GM18519 (cell line): ENCODE measurements at regions not wholly inside any gene's neighbourhood (a gene's known extent, or its start where the extent isn't known, plus 50 kb on each side); places are given as distances from the start of the nearest gene placed in this dataset.

Source experiments
- ATAC-seq: cut with Tn5 transposase; IDR thresholded peaks from one replicate; pipeline ENCODE4 v1.9.1; 2021; ENCODE audit warnings: mild to moderate bottlenecking, moderate library complexity; ENCODE audit not compliant: unreplicated experiment, low FRiP score

DNA sequence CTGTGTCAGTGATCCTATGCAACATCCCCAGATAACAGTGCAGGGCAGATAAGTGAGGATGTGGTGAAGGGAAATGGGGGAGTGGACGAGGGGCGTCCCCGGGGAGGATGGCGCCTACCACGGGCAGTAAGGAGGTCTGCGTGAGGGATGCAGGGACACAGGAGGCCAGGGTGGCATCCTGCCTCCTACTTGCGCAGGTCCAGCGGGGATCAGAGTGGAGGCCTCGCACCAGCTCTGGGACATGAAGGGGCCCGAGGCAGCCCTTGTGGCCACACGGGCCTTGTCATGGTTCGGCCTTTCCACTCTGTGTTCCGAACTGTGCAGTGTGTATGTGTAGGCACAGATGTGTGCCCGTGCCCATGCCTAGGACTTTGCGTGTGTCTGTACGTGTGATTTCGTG lies 1227.5 kb downstream of the BRD1 start:
- ATAC-seq, result no peak

DNA sequence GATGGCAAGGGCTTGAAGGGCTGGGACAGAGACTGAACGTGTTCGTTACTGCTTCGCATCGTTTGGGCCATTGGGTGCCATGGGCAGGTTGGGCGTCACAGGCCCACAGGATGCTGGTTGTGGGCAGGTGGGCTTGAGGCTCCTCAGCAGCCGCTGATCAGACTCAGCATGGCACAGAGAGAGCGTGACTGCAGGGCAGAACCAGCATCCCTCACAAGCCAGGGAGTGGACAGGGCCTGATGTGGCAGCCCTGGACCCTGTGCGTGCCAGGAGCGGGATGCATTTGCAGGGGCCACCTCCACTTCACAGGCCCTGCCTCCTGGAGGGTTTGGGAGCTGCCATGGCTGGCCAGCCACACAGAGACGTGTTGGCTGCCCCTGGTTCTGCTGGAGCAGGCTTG lies 1228.3 kb downstream of the BRD1 start:
- ATAC-seq, result no peak

DNA sequence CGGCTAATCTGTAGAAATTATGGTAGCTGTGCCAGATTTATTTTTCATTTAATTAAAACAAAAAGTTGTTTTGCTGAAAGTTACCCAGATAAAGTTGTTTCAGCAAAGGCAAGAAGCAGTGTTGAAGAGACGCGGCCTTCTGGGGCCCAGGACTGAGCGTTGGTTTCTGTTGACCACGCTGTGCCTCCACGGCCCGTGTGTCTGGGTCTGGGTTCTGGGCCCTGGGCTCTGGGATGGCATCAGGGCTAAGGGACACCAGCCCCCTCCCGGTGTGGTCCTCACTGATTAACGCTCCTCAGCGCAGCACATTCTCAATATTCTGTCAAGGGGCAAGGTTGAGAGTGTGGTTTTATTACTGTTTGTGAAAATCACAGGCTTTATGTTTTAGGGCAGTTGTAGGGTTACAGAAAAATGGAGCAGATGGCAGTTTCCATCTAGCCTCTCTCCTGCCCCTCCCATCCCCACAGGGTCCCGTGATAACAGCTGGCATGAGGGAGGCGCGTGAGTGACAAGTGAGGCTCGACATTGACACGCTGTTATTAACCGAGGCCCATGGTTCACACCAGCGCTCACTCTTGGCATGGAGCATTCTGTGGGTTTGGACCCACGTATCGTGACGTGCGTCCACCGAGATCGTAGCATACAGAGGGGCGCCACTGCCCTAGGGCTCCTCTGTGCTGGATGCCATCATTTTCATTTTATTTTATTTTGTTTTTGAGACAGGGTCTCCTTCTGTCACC lies 1231.4 kb downstream of the BRD1 start:
- ATAC-seq, result no peak

DNA sequence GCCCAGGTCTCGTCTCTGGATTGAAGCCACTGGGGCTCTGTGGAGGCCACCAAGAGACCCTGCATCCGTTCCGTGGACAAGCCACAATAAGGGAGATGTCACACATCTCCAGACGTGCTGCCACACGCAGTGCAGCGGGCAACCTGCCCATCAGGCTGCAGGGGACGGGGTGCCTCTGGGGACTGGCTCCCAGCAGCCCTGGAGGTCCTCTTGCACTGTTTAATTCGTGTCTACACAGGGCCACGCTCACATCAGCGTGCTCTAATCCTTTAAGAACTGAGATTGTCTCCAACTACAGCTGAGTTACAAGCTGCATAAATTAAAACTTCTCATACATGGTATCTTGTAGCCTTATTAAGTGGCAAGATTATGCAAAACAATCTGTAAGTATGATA lies 1232.2 kb downstream of the BRD1 start:
- no peak for ATAC-seq

DNA sequence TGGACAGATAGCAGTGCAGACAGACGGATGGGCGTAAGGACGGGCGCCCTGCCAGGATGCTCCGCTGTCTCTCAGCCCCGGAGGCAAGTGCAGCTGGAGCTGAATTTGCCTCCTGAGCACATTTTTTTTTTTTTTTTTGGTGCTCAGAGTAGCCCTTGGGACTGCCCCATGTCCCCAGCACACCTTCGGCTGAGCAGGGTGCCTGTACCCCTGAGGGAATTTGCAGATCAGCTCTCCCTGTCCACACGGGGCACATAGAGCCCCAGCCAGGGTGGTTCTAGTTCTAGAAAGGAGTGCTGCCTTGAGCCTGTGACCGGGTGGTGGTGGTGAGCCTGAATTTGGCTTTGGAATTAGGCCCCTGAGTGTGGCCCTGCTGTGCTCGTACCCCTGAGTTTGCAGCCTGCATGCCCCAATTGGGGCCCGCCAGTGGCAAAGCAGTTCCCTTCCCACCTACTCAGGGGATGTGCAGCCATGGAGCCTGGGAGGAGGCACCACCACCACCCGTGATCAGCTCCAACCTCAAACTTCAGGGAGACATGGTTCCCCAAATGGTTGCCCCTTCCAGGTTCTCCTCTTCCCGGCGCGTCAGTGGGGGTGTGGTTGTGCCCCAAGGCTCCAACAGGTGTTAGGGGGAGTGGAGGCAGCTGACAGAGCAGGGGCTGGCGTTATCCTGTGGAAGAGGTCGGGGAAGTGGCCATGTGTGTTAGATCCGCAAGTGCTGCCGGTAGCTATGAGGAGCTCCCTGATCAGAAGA lies 1232.7 kb downstream of the BRD1 start:
- no peak for ATAC-seq

DNA sequence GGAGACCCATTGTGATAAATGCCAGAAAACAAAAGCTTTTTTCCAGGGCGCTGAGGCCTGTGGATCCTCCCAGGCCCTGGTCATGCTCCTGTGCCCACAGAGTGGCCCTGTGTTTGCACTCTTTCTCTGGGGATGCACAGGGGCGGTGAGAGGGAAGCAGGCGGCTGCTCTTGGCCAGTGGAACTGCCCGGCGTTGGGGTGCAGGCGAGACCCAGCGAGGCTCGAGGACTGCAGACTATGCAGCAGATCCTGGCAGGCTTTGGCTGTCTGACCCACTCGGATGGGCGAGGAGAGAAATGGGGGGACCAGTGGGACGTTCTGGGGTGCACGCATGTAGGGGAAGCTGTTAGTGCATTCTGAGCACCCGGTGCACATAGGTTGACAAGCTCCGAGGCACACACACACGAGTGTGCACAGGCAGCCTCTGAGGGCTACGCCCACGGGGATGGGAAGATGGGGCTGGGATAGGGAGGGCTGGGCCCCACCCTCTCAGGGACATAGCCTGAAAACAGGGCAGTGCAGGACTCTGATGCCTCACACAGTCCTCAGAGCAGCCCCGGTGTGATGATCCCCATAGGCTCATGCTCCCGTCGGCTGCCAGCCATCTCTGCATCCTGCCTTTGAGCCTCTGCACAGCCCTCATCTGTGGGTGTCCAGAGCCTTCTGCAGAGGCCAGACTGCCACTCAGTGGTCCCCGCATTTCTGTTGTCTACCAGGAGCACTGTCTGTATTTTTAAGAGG lies 1233.5 kb downstream of the BRD1 start:
- ATAC-seq, result no peak

DNA sequence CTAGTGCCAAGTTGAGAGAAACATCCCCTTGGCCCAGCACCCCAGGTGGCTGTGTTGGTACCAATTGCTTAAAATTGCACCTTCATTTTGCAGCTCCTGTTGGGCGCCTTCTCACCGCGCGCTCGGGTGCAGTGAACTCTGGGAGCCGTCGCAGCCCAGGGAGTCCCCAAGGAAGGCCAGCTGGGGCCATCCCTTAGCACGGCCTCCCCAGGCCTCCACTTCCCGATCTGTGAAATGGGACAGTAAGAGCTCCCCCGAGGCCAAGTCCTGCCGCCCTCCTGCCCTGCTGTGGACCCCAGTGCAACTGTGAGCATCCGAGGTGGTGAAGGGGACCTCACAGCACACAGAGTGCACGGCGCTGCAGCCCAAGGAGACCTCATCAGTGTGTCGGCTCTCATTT lies 1234.1 kb downstream of the BRD1 start:
- ATAC-seq, result no peak

DNA sequence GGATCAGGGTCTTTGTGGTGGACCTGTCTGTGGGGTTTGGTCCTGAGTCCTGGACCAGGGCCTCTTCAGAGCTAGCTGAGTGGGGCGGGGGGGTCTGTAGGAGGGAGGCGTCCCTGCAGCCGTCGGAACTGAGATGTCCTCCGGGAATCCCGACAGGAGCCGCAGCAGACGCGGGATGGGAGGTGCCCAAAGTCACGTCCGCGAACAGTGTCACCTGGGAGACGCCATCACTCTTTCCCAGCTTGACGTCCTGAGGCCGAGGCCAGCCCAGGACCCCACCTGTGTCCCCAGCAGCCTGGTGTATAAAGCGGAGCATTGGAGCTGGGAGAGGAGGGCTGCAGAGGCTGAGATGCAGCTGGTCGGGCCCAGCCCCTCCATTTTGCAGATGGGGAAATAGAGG lies 1234.7 kb downstream of the BRD1 start:
- ATAC-seq, result no peak

DNA sequence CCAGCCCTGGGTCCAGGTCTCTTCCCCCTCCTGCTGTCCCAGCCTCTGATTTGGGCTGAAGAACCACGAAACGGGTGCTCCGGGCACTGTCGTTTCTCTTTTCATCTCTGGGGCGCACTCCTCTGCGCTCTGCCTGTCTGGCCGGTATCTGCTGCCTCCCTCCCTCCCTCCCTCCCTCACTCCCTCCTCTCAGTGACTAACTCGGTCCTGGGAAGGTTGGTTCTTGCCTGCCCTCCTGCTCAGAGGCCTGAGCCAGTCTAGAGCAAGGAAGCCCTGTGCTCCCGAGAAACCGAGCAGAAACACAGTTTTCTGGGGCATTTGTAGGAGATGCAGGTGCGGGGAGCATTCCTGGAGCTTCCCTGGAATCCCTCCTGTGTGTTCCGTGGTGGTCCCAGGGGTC lies 1235.2 kb downstream of the BRD1 start:
- ATAC-seq, result no peak

DNA sequence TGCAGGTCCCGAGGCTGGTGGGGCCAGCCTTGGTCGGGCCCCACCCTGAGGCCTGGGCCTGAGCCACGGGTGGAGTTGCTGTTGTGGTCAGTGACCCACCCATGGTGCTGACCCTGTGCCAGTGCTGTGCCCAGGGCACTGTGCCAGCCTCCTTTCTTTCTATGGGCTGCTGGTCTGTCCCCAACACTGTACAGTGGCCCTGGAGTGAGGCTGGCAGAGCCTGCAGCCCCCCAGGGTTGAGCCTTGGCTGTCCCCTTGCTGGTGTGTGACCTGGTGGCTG lies 1235.7 kb downstream of the BRD1 start:
- ATAC-seq, result no peak

DNA sequence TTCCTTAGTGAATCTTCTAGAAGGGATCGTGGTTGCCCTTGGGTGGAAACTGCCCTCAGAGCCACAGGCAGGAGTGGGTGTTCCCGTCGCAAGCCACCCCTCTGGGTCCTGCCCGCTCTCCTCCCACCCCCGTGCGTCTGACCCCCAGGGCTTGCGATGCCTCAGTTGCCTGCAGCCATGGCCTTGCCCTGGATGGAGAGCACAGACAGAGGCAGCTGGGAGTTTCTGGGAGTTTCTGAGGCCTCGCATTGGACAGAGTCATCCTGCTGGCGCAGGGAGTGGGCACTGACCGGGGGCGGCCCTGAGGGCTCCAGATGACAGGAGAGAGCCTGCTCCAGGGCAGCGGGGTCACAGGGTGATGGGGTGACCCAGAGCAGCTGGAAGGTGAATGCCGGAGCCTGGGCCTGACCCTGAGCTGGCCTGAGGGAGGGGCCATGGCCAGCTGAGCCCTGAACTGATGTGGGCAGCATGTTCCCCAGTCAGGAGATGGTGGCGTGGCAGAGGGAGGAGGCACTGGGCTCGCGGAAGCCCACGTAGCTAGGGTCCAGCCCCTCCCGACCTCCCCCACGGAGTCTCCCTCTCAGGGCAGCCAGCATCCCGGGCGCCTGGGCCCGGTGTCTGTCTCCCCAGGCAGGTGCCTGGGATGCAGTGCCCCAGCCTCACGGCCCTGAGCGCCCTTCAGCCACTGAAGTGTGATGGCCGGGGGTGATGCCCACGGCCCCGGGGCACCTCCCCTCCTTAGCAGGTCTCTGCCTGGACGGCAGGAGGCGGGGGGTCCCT lies 1236.2 kb downstream of the BRD1 start:
- ATAC-seq, result no peak

DNA sequence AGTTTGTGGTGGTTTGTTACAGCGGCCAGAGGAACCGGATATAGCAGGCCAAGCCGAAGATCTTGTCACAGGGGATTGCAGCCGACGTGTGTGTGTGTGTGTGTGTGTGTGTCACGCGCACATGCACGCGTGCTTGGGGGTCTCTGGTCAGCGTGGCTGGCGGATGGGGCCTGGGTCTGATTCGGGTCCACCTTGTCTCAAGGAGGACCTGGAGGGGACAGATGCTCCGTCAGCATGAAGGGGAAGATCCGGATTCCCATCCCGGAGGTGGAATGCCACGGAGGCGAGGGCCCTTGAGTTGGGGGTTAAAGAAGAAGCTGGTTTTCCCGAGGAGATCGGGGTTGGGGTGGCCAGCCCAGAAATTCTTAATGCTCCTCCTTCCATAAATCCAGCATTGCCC lies 1237.8 kb downstream of the BRD1 start:
- ATAC-seq, result no peak

DNA sequence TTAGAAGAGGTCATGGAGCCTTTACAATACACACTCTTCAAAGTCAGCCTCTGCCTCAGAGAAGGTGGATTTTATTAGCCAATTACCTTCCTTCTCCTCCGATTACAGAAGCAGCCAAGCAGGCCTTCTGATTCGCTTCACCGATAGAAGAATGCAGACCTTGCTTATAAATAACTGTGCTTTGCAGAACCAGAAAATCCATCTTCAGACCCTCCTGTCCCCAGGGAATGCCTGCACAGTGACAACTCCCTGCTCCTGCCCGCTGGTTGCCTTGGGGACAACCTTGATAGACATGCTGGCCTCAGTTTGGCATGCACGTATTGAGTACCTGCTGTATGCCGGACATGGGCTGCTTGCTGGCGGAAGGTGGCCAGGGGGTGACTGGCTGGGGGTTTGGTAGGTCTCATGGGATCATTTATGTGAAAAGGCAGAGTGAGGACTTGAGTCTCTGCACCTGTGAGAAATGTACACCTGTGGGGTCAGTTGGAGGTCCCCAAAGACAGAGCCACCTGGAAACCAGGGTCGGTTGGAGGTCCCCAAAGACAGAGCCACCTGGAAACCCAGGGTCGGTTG lies 1238.7 kb downstream of the BRD1 start:
- ATAC-seq, result no peak

DNA sequence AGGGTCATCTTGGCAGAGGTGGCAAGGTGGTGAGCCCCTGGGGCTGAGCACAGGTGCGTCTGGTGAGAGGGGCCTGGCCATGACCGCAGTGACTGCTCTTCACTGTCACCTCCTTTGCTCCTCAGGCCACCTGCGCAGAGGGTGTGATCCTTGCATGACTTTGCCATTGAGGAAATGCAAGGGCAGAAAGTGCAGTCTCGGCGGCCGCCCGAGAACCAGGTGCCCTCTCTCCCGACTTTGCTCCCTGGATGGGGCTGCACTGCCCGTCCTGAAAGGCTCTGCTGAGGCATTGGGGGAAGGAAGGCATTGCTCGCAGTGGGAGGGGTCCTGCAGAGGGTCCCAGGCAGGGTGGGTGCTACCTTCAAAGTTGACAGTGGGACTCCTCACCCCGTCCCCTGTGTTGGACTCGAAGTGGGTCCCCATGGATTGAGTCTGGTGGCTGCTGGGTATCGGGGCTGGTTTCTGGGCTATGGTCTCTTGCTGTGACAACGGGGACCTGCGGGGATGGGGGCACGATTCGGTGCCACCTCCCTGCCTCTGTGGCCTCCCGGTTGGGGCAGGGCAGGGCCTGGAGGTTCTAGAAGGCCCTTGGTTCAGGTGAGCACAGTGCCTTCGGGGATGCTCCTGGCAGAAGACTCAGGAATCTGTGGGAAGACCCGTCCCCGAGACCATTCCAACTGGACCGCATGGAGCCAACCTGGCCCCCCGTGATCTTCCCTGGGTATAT lies 1239.4 kb downstream of the BRD1 start:
- ATAC-seq, result no peak

DNA sequence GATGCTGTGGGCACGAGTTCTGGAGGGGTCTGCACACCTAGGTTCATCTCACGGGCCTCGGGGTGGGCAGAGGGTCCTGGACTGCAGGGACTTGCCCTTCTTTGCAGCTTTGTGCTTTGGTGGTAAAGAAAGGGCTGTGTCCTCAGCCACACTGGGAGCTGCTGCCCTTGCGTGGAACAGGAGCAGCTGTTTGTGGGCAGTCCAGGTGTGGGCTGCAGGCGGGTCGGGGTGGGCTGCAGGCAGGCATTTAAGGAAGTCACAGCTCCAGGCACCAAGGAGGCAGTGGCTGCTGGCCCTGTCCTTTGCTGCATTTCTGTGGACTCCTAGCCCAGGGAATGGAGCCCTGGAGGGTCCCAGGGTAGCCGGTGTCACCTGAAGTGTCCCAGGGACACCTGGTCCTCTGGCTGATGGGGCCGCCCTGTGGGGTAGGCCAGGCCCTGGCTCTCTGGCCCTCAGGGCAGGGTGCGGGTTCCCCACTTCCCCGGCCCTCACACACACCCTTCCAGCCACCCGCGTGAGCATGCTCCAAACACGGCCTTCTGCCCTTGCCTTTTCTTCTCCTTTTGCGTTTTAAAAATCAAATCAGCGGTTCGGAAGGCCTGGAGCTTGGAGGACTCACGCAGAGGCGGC lies 1240.3 kb downstream of the BRD1 start:
- ATAC-seq, result no peak

DNA sequence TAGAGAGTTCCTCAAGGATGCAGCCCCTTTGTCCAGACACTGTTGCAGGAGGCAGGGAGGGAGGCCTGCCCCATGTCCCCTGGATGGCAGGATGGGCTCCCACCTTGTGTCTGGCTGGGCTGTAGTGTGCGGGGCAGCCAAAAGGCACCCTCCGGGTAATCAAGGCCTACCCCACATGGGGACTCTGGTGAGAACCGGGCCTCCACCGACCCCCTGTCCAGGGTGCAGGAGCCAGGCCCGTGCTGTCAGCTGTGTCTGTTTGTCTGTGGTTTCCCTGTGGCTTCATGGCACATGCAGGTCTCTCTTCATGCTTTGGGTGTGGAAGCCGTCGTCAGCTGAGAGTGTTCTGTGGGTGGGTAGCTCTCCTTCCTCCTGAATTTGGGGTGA lies 1240.9 kb downstream of the BRD1 start:
- ATAC-seq, result no peak

DNA sequence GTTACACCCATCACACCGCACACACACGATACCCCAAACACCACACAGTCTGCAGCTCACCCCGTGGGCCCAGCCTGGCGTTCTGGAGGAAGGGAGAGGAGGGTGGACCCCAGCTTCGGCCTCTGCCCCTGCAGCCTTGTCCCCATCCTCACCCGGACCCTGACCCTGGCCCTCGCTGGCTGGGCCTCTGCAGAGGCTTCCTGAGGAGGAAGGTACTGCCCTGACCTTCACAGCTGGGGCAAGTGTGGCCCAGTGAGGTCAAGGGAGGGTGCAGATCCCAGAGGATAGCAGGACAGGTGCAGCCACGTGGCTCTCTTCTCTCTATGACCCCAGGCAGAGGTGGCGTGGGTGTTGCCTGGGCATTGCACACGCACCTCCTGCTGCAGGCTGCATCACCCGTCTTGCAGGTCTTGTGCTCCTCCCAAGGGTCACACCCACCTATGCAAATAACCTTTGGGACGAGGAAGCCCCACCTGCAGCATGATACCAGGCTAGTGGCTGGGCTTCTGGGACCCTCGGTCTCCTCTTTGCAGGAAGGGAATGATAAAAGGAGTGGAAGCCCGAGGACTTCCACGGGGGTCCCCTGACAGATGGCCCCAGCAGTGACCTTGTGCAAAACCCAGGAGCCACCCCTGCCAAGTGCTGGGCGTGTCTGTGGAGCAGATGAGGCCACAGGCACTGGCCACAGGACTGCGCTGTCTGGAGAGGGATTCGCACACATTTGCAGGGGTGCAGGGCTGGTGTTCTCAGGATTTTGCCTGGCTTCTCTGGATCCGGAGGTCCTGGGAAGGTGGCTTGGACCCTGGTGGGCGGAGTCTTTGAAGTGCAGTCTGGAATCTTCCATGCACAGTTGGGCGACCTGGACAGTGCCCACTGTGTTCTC lies 1241.5 kb downstream of the BRD1 start:
- ATAC-seq, result no peak

DNA sequence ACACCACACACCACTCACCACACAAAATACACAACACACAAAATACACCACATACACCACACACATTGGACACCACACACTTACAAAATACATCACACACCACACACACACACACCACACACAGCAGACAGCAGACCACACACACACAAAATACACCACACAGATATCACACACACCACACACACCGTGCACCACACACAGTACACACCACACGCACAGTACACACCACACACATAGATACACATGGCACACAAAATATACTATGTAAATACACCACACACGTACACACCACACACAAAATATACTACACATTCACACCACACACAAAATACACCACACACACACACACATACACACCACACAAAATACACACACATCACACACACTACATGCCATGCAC lies 1243.5 kb downstream of the BRD1 start:
- no peak for ATAC-seq
